SU-DHL-6 (cell line): ENCODE measurements at regions not wholly inside any gene's neighbourhood (a gene's known extent, or its start where the extent isn't known, plus 50 kb on each side); places are given as distances from the start of the nearest gene placed in this dataset.

Source experiments
- CTCF ChIP-seq: fragments of 200-600 bp; sonication (generic); IDR thresholded peaks from one replicate; pipeline ENCODE4 v1.5.1; 2017; ENCODE audit warnings: antibody characterized with exemption, mild to moderate bottlenecking, low read length, moderate library complexity; ENCODE audit not compliant: insufficient read depth, poor library complexity, severe bottlenecking
- EZH2phosphoT487 ChIP-seq: fragments of 200-600 bp; sonication (generic), shearing (Covaris generic); conservative IDR thresholded peaks from 2 replicates; pipeline ENCODE4 v1.6.1; 2018; ENCODE audit warnings: mild to moderate bottlenecking, antibody characterized with exemption, low read length, moderate library complexity, mixed read lengths

GRCh38 chr14:54202288-54202687 is 194.5 kb upstream of the CDKN3 start:
- TF ChIP-seq CTCF, result no peak
- no peak for TF ChIP-seq EZH2phosphoT487
